ENCODE measurements at regions not wholly inside any gene's neighbourhood (a gene's known extent, or its start where the extent isn't known, plus 50 kb on each side); places are given as distances from the start of the nearest gene placed in this dataset.

DNA sequence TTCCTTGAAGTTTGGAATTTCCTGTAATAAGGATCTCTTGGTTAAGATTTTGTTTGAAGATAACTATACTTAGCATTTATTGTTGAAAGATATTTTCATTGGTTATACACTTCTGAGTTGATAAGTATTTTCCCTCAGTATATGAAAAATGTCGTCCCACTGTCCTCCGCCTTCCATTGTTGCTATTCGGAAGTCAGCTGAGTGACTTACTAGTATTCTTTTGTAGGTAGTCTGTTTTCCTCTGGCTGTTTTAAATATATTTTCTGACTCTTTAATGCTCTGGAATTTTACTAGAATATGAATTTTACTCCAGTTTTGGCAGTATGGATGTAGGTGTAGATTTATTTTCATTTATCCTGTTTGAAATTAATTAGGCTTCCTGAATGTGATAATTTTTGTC, 498.7 kb upstream of the NFIA start:
- H3K4me3 ChIP-seq (ENCODE audit: control insufficient read depth in 1 of 2, extremely low read depth in 1 of 2, low read length in 1 of 2) = no peak overlapping the region
- ATAC-seq (replicated peaks in 1 of 4) = no peak
- Mint-ChIP-seq H3K9me3 (peaks cover 8 to 20% (median 10%) of the 10 kb centered on the region in 3 donors), H3K27ac (no peak overlapping the region), H3K4me1 (no peaks in the 10 kb centered on the region), H3K36me3 (no peaks in the 10 kb centered on the region), H3K27me3 (no peaks in the 10 kb centered on the region), H3K4me3 (no peak overlapping the region)
- H3K36me3 ChIP-seq (ENCODE audit: control insufficient read depth in 2 of 2, extremely low read depth in 1 of 2, insufficient read depth in 1 of 2, low read length in 1 of 2) = no peaks in the 10 kb centered on the region
- ChIA-PET POLR2A (no interaction called here), CTCF (no interaction called here)
- H3K9me3 ChIP-seq = no peaks in the 10 kb centered on the region
- WGBS (ENCODE audit: insufficient coverage) = no CpG with 5 or more reads among the region's 3 CpGs
- no peaks in the 10 kb centered on the region for H3K4me1 ChIP-seq (ENCODE audit: control insufficient read depth in 1 of 2, extremely low read depth in 1 of 2, insufficient read depth in 2 of 2, low read length in 2 of 2)
- H3K27ac ChIP-seq (ENCODE audit: low read length) = no peak overlapping the region
- H3K27me3 ChIP-seq (replicated peaks in 1 of 2; ENCODE audit: control insufficient read depth in 2 of 2, extremely low read depth in 1 of 2, insufficient read depth in 2 of 2, low read length in 1 of 2) = no peaks in the 10 kb centered on the region
- DNase-seq = no peak

DNA sequence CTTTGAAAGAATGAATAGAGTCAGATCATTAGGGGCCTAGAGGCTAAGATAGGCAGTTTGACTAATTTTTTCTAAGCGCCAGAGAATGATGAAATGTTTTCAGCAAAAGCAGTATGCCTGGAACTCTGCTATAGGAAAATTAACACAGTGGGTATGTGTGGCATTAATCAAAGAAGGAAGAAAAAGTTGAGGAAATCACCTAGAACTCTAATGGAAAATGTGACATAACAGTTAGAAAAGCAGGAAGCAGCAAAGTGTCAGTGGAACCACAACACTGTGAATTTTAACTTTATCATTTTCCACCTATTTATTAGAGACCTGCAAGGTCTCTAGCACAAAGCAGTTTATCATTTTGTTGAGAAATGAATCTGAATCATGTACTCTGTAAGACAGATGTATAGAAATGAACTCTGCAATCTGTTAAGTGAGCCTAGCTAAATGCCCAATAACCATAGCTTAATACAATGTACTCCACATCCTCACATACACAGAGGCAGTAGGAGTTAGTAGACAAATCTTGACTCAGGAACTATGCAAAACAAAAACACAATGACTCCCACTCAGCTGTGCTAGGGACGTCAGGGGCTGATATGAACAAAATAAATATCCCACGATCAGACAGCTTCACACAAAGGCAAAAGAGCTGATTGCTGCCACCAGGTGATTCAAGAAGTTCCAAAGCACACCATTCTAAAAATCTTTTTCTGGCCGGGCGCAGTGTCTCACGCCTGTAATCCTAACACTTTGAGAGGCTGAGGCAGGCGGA, 500.7 kb upstream of the NFIA start:
- Histone ChIP-seq H3K4me1 (ENCODE audit: control insufficient read depth in 1 of 2, extremely low read depth in 1 of 2, insufficient read depth in 2 of 2, low read length in 2 of 2) (no peaks in the 10 kb centered on the region), H3K27ac (ENCODE audit: low read length) (no peak overlapping the region), H3K27me3 (replicated peaks in 1 of 2; ENCODE audit: control insufficient read depth in 2 of 2, extremely low read depth in 1 of 2, insufficient read depth in 2 of 2, low read length in 1 of 2) (no peaks in the 10 kb centered on the region), H3K36me3 (ENCODE audit: control insufficient read depth in 2 of 2, extremely low read depth in 1 of 2, insufficient read depth in 1 of 2, low read length in 1 of 2) (no peaks in the 10 kb centered on the region), H3K4me3 (ENCODE audit: control insufficient read depth in 1 of 2, extremely low read depth in 1 of 2, low read length in 1 of 2) (no peak overlapping the region), H3K9me3 (no peaks in the 10 kb centered on the region)
- ATAC-seq (replicated peaks in 1 of 4) (no peak), DNase-seq (no peak)
- Mint-ChIP-seq H3K27ac (no peak overlapping the region), H3K4me3 (no peak overlapping the region), H3K27me3 (no peaks in the 10 kb centered on the region), H3K4me1 (no peaks in the 10 kb centered on the region), H3K36me3 (no peaks in the 10 kb centered on the region), H3K9me3 (peaks cover 8 to 20% (median 10%) of the 10 kb centered on the region in 3 donors)
- POLR2A ChIA-PET = no interaction called here
- CTCF ChIA-PET = no interaction called here
- 75% methylated on average over 6 of the region's 7 CpGs for WGBS (ENCODE audit: insufficient coverage)

GRCh38 chr1:60577029-60577428, 503.5 kb upstream of the C1orf87 start:
- ChIA-PET POLR2A (no interaction called here), CTCF (no interaction called here)
- Histone ChIP-seq H3K27ac (ENCODE audit: low read length) (no peak overlapping the region), H3K4me1 (ENCODE audit: control insufficient read depth in 1 of 2, extremely low read depth in 1 of 2, insufficient read depth in 2 of 2, low read length in 2 of 2) (no peaks in the 10 kb centered on the region), H3K27me3 (replicated peaks in 1 of 2; ENCODE audit: control insufficient read depth in 2 of 2, extremely low read depth in 1 of 2, insufficient read depth in 2 of 2, low read length in 1 of 2) (no peaks in the 10 kb centered on the region), H3K9me3 (no peaks in the 10 kb centered on the region), H3K4me3 (ENCODE audit: control insufficient read depth in 1 of 2, extremely low read depth in 1 of 2, low read length in 1 of 2) (no peak overlapping the region), H3K36me3 (ENCODE audit: control insufficient read depth in 2 of 2, extremely low read depth in 1 of 2, insufficient read depth in 1 of 2, low read length in 1 of 2) (no peaks in the 10 kb centered on the region)
- Mint-ChIP-seq H3K27me3 (no peaks in the 10 kb centered on the region), H3K27ac (no peak overlapping the region), H3K4me1 (no peaks in the 10 kb centered on the region), H3K9me3 (no peaks in the 10 kb centered on the region), H3K4me3 (no peak overlapping the region), H3K36me3 (no peaks in the 10 kb centered on the region)
- no peak for DNase-seq
- 80% methylated on average over 1 of the region's 2 CpGs for WGBS (ENCODE audit: insufficient coverage)
- ATAC-seq (replicated peaks in 1 of 4) = no peak

GRCh38 chr1:60575326-60575977, 501.9 kb upstream of the C1orf87 start:
- CTCF ChIA-PET = no interaction called here
- H3K9me3 ChIP-seq = no peaks in the 10 kb centered on the region
- H3K4me1 Mint-ChIP-seq = no peaks in the 10 kb centered on the region
- no peaks in the 10 kb centered on the region for H3K36me3 Mint-ChIP-seq
- no peaks in the 10 kb centered on the region for H3K9me3 Mint-ChIP-seq
- no peaks in the 10 kb centered on the region for H3K4me1 ChIP-seq (ENCODE audit: control insufficient read depth in 1 of 2, extremely low read depth in 1 of 2, insufficient read depth in 2 of 2, low read length in 2 of 2)
- no peak for DNase-seq
- H3K36me3 ChIP-seq (ENCODE audit: control insufficient read depth in 2 of 2, extremely low read depth in 1 of 2, insufficient read depth in 1 of 2, low read length in 1 of 2) = no peaks in the 10 kb centered on the region
- H3K4me3 ChIP-seq (ENCODE audit: control insufficient read depth in 1 of 2, extremely low read depth in 1 of 2, low read length in 1 of 2) = no peak overlapping the region
- WGBS (ENCODE audit: insufficient coverage) = 40% methylated on average over 1 of the region's 2 CpGs
- H3K4me3 Mint-ChIP-seq = no peak overlapping the region
- POLR2A ChIA-PET = interaction anchor here in 1 of 2 donors (0.6 kb wide), 1 partner anchor 100 kb away, joined by 3 read pairs; no protein-coding TSS in a partner anchor
- H3K27ac Mint-ChIP-seq = no peak overlapping the region
- H3K27me3 Mint-ChIP-seq = no peaks in the 10 kb centered on the region
- H3K27me3 ChIP-seq (replicated peaks in 1 of 2; ENCODE audit: control insufficient read depth in 2 of 2, extremely low read depth in 1 of 2, insufficient read depth in 2 of 2, low read length in 1 of 2) = no peaks in the 10 kb centered on the region
- ATAC-seq (replicated peaks in 1 of 4) = no peak
- H3K27ac ChIP-seq (ENCODE audit: low read length) = no peak overlapping the region

DNA sequence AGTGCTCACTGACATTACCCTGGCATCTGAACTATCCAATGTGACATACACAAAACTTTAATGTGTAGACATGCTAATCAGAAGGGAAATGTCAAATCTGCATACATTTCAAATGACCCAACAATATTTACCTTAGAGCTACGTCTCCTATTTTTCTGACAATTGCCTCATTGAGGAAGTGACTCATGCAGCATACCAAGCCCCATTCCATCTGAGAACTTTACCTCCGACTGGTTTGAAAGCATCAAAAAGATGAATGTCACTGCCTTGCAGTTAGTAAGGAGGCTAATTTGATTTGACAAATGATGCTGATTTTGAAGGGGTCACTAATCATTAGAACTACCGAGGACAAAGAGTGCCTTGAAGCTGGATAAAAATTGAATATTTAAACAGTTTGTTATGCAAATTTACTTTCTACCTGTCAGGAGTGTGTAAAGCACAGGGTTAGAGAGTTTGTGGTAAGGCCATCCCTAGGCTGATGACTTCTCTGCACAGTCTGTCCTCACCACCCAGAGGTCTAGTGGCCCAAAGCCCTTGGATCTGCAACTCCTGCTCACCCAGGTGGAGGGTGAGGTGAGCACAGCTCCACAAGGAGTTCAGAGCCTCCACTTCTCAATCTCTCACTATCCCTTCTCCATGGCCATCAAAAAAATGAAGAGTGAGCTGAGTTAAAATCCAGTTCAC, 500.3 kb upstream of the C1orf87 start:
- H3K9me3 ChIP-seq = no peaks in the 10 kb centered on the region
- H3K4me1 ChIP-seq (ENCODE audit: control insufficient read depth in 1 of 2, extremely low read depth in 1 of 2, insufficient read depth in 2 of 2, low read length in 2 of 2) = no peaks in the 10 kb centered on the region
- H3K4me1 Mint-ChIP-seq = no peaks in the 10 kb centered on the region
- DNase-seq (no peak), ATAC-seq (replicated peaks in 1 of 4) (no peak)
- no peak overlapping the region for H3K4me3 ChIP-seq (ENCODE audit: control insufficient read depth in 1 of 2, extremely low read depth in 1 of 2, low read length in 1 of 2)
- ChIA-PET POLR2A (no interaction called here), CTCF (no interaction called here)
- no peak overlapping the region for H3K27ac Mint-ChIP-seq
- peaks cover 0 to 4% (median 0%) of the 10 kb centered on the region in 3 donors for H3K9me3 Mint-ChIP-seq
- H3K27me3 ChIP-seq (replicated peaks in 1 of 2; ENCODE audit: control insufficient read depth in 2 of 2, extremely low read depth in 1 of 2, insufficient read depth in 2 of 2, low read length in 1 of 2) = no peaks in the 10 kb centered on the region
- no peaks in the 10 kb centered on the region for H3K36me3 Mint-ChIP-seq
- no peak overlapping the region for H3K27ac ChIP-seq (ENCODE audit: low read length)
- H3K36me3 ChIP-seq (ENCODE audit: control insufficient read depth in 2 of 2, extremely low read depth in 1 of 2, insufficient read depth in 1 of 2, low read length in 1 of 2) = no peaks in the 10 kb centered on the region
- no CpG with 5 or more reads among the region's 3 CpGs for WGBS (ENCODE audit: insufficient coverage)
- no peak overlapping the region for H3K4me3 Mint-ChIP-seq
- no peaks in the 10 kb centered on the region for H3K27me3 Mint-ChIP-seq

GRCh38 chr1:60573121-60573520, 499.6 kb upstream of the C1orf87 start:
- Histone ChIP-seq H3K27me3 (replicated peaks in 1 of 2; ENCODE audit: control insufficient read depth in 2 of 2, extremely low read depth in 1 of 2, insufficient read depth in 2 of 2, low read length in 1 of 2) (no peaks in the 10 kb centered on the region), H3K27ac (ENCODE audit: low read length) (no peak overlapping the region), H3K4me1 (ENCODE audit: control insufficient read depth in 1 of 2, extremely low read depth in 1 of 2, insufficient read depth in 2 of 2, low read length in 2 of 2) (no peaks in the 10 kb centered on the region), H3K4me3 (ENCODE audit: control insufficient read depth in 1 of 2, extremely low read depth in 1 of 2, low read length in 1 of 2) (no peak overlapping the region), H3K9me3 (no peaks in the 10 kb centered on the region), H3K36me3 (ENCODE audit: control insufficient read depth in 2 of 2, extremely low read depth in 1 of 2, insufficient read depth in 1 of 2, low read length in 1 of 2) (no peaks in the 10 kb centered on the region)
- Mint-ChIP-seq H3K36me3 (no peaks in the 10 kb centered on the region), H3K9me3 (peaks cover 0 to 4% (median 0%) of the 10 kb centered on the region in 3 donors), H3K27ac (no peak overlapping the region), H3K4me3 (no peak overlapping the region), H3K4me1 (no peaks in the 10 kb centered on the region), H3K27me3 (no peaks in the 10 kb centered on the region)
- POLR2A ChIA-PET = no interaction called here
- ATAC-seq (replicated peaks in 1 of 4) = no peak
- CTCF ChIA-PET = no interaction called here
- no CpG with 5 or more reads among the region's 1 CpG for WGBS (ENCODE audit: insufficient coverage)
- DNase-seq = no peak
